ENCODE measurements at regions not wholly inside any gene's neighbourhood (a gene's known extent, or its start where the extent isn't known, plus 50 kb on each side); places are given as distances from the start of the nearest gene placed in this dataset.
"Not testable (repeated sequence)": the region's sequence is repeated elsewhere in the genome, so short reads cannot be mapped to it uniquely, and the experiment has no call there.

GRCh38 chr20:53891306-53891894 is 179.0 kb downstream of the BCAS1 start:
- DNase-seq, result no peak

GRCh38 chr20:53890443-53891305 is 179.7 kb downstream of the BCAS1 start:
- DNase-seq, result no peak

- no peak for DNase-seq
Observed at GRCh38 chr20:53889411-53890148, 180.8 kb downstream of the BCAS1 start.

- no peak for DNase-seq
Observed at GRCh38 chr20:53888951-53889350, 181.4 kb downstream of the BCAS1 start.

GRCh38 chr20:53888510-53888909 is 181.9 kb downstream of the BCAS1 start:
- no peak for DNase-seq

- no peak for DNase-seq
Observed at GRCh38 chr20:53887973-53888372, 182.4 kb downstream of the BCAS1 start.

- peak; percentile 55 to 58 for DNase-seq
Observed at GRCh38 chr20:53884859-53885541, 185.4 kb downstream of the BCAS1 start.

GRCh38 chr20:53883098-53883911 is 187.1 kb downstream of the BCAS1 start:
- DNase-seq, result no peak

GRCh38 chr20:53882438-53882986 is 187.9 kb downstream of the BCAS1 start:
- DNase-seq, result not testable (repeated sequence)

- no peak for DNase-seq
Observed at GRCh38 chr20:53881362-53881761, 189.0 kb downstream of the BCAS1 start.

- DNase-seq, result no peak
Observed at GRCh38 chr20:53880108-53880641, 190.2 kb downstream of the BCAS1 start.

- DNase-seq, result no peak
Observed at GRCh38 chr20:53879048-53879684, 191.2 kb downstream of the BCAS1 start.

- DNase-seq, result no peak
Observed at GRCh38 chr20:53878262-53879047, 191.9 kb downstream of the BCAS1 start.

GRCh38 chr20:53876956-53877355 is 193.4 kb downstream of the BCAS1 start:
- no peak for DNase-seq

- DNase-seq, result no peak
Observed at GRCh38 chr20:53876470-53876869, 193.9 kb downstream of the BCAS1 start.

- no peak for DNase-seq
Observed at GRCh38 chr20:53875452-53875851, 194.9 kb downstream of the BCAS1 start.

- DNase-seq, result no peak
Observed at GRCh38 chr20:53874706-53875105, 195.7 kb downstream of the BCAS1 start.

- DNase-seq, result no peak
Observed at GRCh38 chr20:53874104-53874503, 196.3 kb downstream of the BCAS1 start.

GRCh38 chr20:53873230-53873604 is 197.2 kb downstream of the BCAS1 start:
- DNase-seq, result no peak

- DNase-seq, result peak; percentile 23
Observed at GRCh38 chr20:53872561-53873229, 197.7 kb downstream of the BCAS1 start.

Measured in activated CD4-positive, alpha-beta T cell treated with anti-CD3 and anti-CD28 coated beads, Interleukin-2, amount 50 U/mL, for 4 hours (primary cell).